ENCODE measurements at regions not wholly inside any gene's neighbourhood (a gene's known extent, or its start where the extent isn't known, plus 50 kb on each side); places are given as distances from the start of the nearest gene placed in this dataset.
"Not testable (repeated sequence)": the region's sequence is repeated elsewhere in the genome, so short reads cannot be mapped to it uniquely, and the experiment has no call there.

- no peak for DNase-seq (ENCODE audit: low read depth in 3 of 3)
Measured at GRCh38 chr6:12478921-12479320, 188.8 kb downstream of the EDN1 start.

- no peak for DNase-seq (ENCODE audit: low read depth in 3 of 3)
Measured at GRCh38 chr6:12479451-12479850, 189.3 kb downstream of the EDN1 start.

- DNase-seq (ENCODE audit: low read depth in 3 of 3) = no peak
Measured at GRCh38 chr6:12479881-12480280, 189.7 kb downstream of the EDN1 start.

DNA sequence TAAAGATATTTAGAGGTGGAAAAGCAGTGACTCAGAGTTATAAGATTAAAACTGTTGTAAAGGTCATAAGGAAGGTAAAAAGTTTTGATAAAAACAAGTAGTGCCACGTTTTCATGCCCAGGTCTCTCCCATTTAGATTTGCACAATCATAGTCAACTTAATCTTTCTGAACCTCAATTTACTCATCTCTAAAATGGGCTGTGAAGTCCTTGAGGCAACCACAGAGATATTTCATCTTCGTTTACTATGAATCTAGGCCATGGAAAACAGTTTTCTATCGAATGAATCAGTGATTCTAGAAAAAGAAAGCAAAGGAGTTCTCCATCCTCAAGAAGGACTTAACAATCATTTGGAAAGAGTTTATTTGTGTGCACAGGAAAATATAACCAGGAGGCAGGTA is 190.2 kb downstream of the EDN1 start:
- no peak for DNase-seq (ENCODE audit: low read depth in 3 of 3)

GRCh38 chr6:12481292-12481691 is 191.1 kb downstream of the EDN1 start:
- no peak for DNase-seq (ENCODE audit: low read depth in 3 of 3)

DNA sequence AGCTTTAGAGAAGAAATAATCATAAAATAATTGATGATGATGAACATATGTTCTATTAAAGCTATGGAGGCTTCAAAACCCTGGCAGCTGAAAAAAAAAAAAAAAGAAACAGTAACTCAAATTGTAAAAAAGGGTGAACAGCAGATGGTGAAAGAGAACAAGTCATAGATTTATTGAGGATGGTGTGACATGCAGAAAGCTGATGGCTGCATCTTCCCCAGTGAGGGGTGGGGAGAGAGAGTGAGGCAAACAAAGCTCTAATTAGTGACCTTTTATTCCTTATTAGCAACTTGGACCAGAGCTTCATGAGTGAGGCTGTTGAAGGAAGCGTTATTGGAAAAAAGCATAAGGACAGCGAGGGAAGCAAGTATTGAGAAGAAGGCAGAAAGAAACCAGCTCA is 191.7 kb downstream of the EDN1 start:
- no peak for DNase-seq (ENCODE audit: low read depth in 3 of 3)

DNA sequence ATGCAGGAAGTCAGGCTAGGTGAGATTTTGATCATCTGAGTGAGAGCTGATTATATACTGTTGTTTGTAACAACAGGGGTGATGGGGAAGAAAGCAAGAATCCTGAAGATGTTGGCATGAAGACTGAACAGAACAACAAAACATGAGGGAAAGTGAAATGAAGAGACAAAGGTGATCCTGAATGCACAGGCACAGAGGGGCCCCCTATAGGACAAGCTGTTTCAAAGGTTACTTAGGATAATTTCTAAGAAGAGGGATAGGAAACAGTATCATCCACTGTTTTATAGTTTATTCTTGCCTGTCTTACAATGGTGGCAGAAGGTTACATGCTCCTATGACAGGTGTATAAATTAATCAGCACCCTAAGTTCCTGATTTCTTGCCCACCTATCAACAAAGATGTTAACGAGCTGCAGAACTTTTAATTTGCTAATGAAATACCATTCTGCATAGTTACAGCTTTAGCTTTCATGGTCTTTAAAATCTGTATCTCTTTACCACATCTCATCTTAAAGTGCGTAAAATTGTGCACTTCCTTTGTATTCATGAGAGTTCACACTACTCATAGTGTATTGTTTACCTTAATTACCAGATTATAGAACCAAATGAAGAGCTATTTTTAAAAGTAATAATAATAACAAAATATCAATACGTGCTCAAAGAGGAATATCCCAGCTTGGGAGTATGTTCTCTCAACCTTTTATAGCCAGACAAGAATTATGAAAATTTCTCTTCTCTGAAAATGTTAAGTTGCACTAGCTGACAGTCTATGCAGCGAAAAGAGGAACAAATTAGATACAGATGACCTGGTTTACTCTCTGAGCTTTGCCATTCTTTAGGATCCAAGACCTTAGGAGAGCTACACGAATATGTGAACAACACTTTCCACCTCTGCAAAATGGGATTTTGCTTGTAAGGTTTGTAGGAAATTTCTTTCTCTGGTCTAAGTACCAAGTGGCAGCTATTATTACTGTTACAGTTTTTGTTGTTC is 192.5 kb downstream of the EDN1 start:
- DNase-seq (ENCODE audit: low read depth in 3 of 3) = no peak

- DNase-seq (ENCODE audit: low read depth in 3 of 3) = no peak
Measured at GRCh38 chr6:12483712-12484111, 193.6 kb downstream of the EDN1 start.

DNA sequence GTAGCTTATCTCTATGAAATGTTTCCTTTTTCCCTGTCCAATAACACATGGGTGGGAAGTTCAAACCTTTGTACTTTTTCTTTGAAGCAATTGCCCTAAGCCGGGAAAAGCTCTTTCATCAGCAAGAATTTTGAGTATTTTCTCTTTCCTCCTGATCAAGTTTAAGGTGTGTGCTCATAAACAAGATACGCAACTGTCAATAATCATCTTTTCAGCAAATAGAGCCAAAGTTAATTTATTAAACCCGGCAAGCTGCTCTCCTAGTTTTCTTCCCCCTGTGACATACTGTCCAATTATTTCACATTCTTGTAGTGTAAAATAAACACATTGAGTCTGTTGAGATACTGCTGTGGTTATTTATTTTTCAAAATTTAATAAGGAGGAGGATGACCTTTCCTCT is 194.4 kb downstream of the EDN1 start:
- no peak for DNase-seq (ENCODE audit: low read depth in 3 of 3)

DNA sequence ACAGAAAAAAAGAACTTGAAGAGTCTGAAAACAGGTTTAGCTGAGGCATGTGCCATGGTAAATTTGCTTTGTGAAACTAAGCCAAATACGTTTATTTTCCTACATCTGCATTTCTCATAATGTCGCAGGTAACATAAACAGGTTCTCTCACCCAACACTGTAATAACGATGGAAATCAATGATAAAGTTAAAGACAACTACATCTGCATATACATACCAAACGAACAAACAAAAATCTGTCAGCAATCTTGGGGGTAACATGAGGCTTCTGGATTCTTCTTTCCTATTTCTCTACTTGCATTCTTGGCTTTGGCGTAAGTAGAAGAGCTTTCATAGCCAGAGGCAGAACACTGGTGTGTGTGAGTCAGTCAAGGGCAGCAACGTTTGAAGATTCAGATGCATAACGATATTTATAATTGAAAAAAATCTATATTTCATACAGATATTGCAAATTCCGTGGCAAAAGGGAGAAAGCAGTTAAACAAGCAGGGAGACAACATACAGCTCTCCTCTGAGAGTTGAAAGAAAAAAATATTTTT is 195.1 kb downstream of the EDN1 start:
- DNase-seq (ENCODE audit: low read depth in 3 of 3) = no peak

GRCh38 chr6:12485837-12486236 is 195.7 kb downstream of the EDN1 start:
- DNase-seq (ENCODE audit: low read depth in 3 of 3) = no peak

- DNase-seq (ENCODE audit: low read depth in 3 of 3) = no peak
Measured at GRCh38 chr6:12490351-12490903, 200.3 kb downstream of the EDN1 start.

DNA sequence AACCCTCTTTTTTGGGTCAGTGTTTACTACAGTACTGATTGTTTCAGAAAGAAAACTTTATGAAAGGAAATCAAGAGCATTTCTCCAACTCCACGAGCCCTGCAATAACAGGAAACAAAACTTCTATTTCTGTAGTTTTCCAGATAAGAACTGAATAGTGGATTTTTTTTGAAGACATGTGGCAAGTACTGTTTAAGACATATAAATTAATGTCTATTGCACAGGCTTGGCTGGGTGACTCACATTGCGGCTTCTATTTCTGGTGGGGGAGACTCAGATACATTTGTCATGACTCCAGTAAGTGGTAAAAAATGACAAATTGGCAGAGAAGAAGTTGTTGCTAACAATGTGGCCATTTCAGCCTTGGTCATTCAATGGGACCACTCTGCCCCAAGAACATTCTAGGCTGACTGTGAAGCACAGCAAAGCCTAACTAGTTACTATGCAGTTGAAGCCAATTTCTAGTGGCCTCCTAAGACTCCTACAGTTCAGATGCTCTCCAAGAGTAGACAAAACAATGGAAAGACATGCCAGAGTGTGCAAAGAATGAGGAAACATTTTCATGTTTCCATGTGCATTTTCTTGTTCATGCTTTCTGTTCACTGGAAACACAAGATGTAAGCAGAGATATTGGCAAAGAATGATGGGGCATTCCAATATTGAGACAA is 200.9 kb downstream of the EDN1 start:
- DNase-seq (ENCODE audit: low read depth in 3 of 3) = no peak

- not testable (repeated sequence) for DNase-seq (ENCODE audit: low read depth in 3 of 3)
Measured at GRCh38 chr6:12492929-12493328, 202.8 kb downstream of the EDN1 start.

GRCh38 chr6:12493446-12493845 is 203.3 kb downstream of the EDN1 start:
- DNase-seq (ENCODE audit: low read depth in 3 of 3) = no peak

GRCh38 chr6:12494161-12494560 is 204.0 kb downstream of the EDN1 start:
- DNase-seq (ENCODE audit: low read depth in 3 of 3) = no peak

DNA sequence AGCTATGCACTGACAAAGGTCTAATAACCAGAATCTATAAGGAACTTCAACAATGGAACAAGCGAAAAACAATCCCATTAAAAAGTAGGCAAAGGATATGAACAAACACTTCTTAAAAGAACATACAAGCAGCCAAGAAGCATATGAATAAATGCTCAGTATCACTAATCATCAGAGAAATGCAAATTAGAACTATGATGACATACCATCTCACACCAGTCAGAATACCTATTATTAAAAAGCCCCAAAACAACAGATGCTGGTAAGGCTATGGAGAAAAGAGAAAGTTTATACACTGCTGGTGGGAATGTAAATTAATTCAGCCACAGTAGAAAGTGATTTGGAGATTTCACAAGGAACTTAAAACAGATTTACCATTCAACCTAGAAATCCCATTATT is 211.8 kb downstream of the EDN1 start:
- DNase-seq (ENCODE audit: low read depth in 3 of 3) = no peak

- DNase-seq (ENCODE audit: low read depth in 3 of 3) = no peak
Measured at GRCh38 chr6:12504325-12504966, 212.1 kb upstream of the PHACTR1 start.

GRCh38 chr6:12505486-12505885 is 211.1 kb upstream of the PHACTR1 start:
- no peak for DNase-seq (ENCODE audit: low read depth in 3 of 3)

GRCh38 chr6:12506159-12506558 is 210.4 kb upstream of the PHACTR1 start:
- no peak for DNase-seq (ENCODE audit: low read depth in 3 of 3)

DNA sequence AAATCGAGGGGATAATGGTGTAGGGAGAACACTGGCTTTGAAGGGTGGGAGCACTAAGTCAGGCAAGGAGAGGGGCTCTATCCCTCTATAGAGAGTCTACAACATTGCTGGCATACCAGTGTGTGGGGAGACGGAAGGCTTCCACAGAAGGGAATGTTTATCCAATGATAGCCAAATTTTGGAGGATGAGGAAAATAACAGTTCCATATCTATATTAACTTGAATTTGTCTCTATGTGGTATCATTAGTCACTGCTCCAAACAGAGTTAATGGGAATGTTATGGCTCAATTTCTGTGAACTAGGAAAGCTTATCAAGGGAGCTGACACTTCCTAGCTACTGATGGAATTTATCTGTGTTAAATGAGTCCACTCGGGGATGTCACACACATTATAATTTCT is 208.9 kb upstream of the PHACTR1 start:
- DNase-seq (ENCODE audit: low read depth in 3 of 3) = no peak

DNA sequence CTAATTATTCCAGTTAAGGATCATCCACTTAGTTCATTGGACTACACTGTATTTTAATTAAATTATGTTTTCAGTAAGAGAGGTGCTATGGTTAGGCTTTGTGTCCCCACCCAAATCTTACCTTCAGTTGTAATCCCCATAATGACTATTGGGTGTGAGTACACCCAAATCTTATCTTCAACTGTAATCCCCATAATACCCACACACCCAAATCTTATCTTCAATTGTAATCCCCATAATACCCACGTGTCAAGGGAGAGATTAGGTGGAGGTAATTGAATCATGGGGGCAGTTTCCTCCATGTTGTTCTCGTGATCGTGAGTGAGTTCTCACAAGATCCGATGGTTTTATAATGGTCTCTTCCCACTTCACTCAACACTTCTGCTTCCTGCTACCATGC is 208.0 kb upstream of the PHACTR1 start:
- DNase-seq (ENCODE audit: low read depth in 3 of 3) = no peak
